A549 (cell line): ENCODE measurements at regions not wholly inside any gene's neighbourhood (a gene's known extent, or its start where the extent isn't known, plus 50 kb on each side); places are given as distances from the start of the nearest gene placed in this dataset.

Experiments
- ATAC-seq, 2 experiments: fragments of 200-7000 bp in 1 of 2; fragments of >200 bp in 1 of 2; cut with Nextera tagmentation in 1 of 2; cut with Tn5 transposase in 1 of 2; 3 replicates each; pipeline versions ENCODE4 v1.8.0 to v1.9.1; 2018 to 2020; ENCODE audit warnings: mild to moderate bottlenecking in 1 of 2, moderate library complexity in 1 of 2
- CTCF ChIA-PET: fragments of 300-600 bp; sonication (Branson Sonifier 250); formaldehyde crosslinking; extraction: SDS; loops from one replicate; lab custom pipeline; 2021; ENCODE audit warnings: antibody characterized with exemption, inconsistent platforms; lab: Yijun Ruan, JAX
- POLR2A ChIA-PET: fragments of 350-600 bp; formaldehyde crosslinking; extraction: SDS; loops from one replicate; lab custom pipeline; 2021; ENCODE audit warnings: antibody characterized with exemption, inconsistent platforms; lab: Yijun Ruan, JAX
- DNase-seq, 2 experiments: peaks; one replicate each; pipeline versions ENCODE4 v3.0.0 to v3.0.0-alpha.2; 2011 to 2016; ENCODE audit warnings: low read depth in 1 of 2, low spot score in 1 of 2
- FAIRE-seq: peaks from 2 replicates; lab custom pipeline; 2011; peaks lifted over from hg19 to GRCh38; lab: Jason Lieb, UNC
- H3K27ac ChIP-seq, 2 experiments: fragments of >200 bp; sonication (Bioruptor Twin); formaldehyde crosslinking; 3 replicates each; pipeline ENCODE4 v1.5.1; 2016 to 2017
- H3K4me1 ChIP-seq: fragments of >200 bp; sonication (Bioruptor Twin); formaldehyde crosslinking; 3 replicates; pipeline ENCODE4 v1.6.1; 2016
- H3K4me2 ChIP-seq: fragments of >200 bp; sonication (Bioruptor Twin); formaldehyde crosslinking; 3 replicates; pipeline ENCODE4 v1.6.1; 2016
- H3K4me3 ChIP-seq: fragments of >200 bp; sonication (Bioruptor Twin); formaldehyde crosslinking; 3 replicates; pipeline ENCODE4 v1.5.1; 2016
- H3K9me3 ChIP-seq: fragments of >200 bp; sonication (Bioruptor Twin); formaldehyde crosslinking; 3 replicates; pipeline ENCODE4 v1.6.1; 2016
- BHLHE40 ChIP-seq: IDR thresholded peaks from 2 replicates; pipeline ENCODE4 v1.6.1; 2012; ENCODE audit warnings: low read depth, low read length, inconsistent platforms
- CHD2 ChIP-seq: fragments of 150-350 bp; IDR thresholded peaks from 2 replicates; pipeline ENCODE4 v1.6.1; 2014; ENCODE audit warnings: low read length; ENCODE audit not compliant: partially characterized antibody
- EHMT2 ChIP-seq: fragments of 200-600 bp; sonication (generic); IDR thresholded peaks from 2 replicates; pipeline ENCODE4 v1.6.1; 2016; ENCODE audit warnings: antibody characterized with exemption, low read depth, mild to moderate bottlenecking, moderate library complexity
- ELK1 ChIP-seq: fragments of 150-350 bp; IDR thresholded peaks from 2 replicates; pipeline ENCODE4 v1.6.1; 2014; ENCODE audit warnings: low read depth, mild to moderate bottlenecking, low read length
- EP300 ChIP-seq, 2 experiments: fragments of >200 bp; sonication (Bioruptor Twin); formaldehyde crosslinking; IDR thresholded peaks; 2 replicates in 1 of 2; 3 replicates in 1 of 2; pipeline ENCODE4 v1.6.1; 2016 to 2017
- FOSB ChIP-seq: fragments of 250-450 bp; sonication (Bioruptor Pico); IDR thresholded peaks from 2 replicates; pipeline ENCODE4 v1.5.0; 2020; ENCODE audit warnings: mild to moderate bottlenecking, moderate library complexity
- HES2 ChIP-seq: fragments of >200 bp; sonication (Bioruptor Twin); formaldehyde crosslinking; IDR thresholded peaks from 2 replicates; pipeline ENCODE4 v1.6.1; 2016
- HOXA7 ChIP-seq: fragments of 250-450 bp; sonication (Bioruptor Pico); IDR thresholded peaks from 2 replicates; pipeline ENCODE4 v1.5.0; 2020; ENCODE audit warnings: mild to moderate bottlenecking, moderate library complexity
- HOXB13 ChIP-seq: fragments of 250-450 bp; sonication (Bioruptor Pico); IDR thresholded peaks from 2 replicates; pipeline ENCODE4 v1.5.0; 2020; ENCODE audit warnings: low read depth, mild to moderate bottlenecking, moderate library complexity
- MAX ChIP-seq: IDR thresholded peaks from 2 replicates; pipeline ENCODE4 v1.6.1; 2012
- NR3C1 ChIP-seq: fragments of >200 bp; sonication (Bioruptor Twin); formaldehyde crosslinking; IDR thresholded peaks from 3 replicates; pipeline ENCODE4 v1.6.1; 2017
- PBX3 ChIP-seq: IDR thresholded peaks from 2 replicates; pipeline ENCODE4 v1.6.1; 2012
- POLR2AphosphoS2 ChIP-seq: conservative IDR thresholded peaks from 2 replicates; pipeline ENCODE4 v1.6.1; 2012; ENCODE audit warnings: low read length, improper control_type of control experiment, inconsistent platforms
- SMC3 ChIP-seq: fragments of >200 bp; sonication (Bioruptor Twin); formaldehyde crosslinking; IDR thresholded peaks from 3 replicates; pipeline ENCODE4 v1.6.1; 2018; ENCODE audit warnings: inconsistent platforms
- TFCP2L1 ChIP-seq: fragments of 250-450 bp; sonication (Bioruptor Pico); IDR thresholded peaks from 2 replicates; pipeline ENCODE4 v1.5.0; 2021; ENCODE audit warnings: mild to moderate bottlenecking
- ZC3H11A ChIP-seq: fragments of 450-650 bp; IDR thresholded peaks from 2 replicates; pipeline ENCODE4 v1.6.1; 2014; ENCODE audit warnings: antibody characterized with exemption, mild to moderate bottlenecking
- ZNF302 ChIP-seq: fragments of 250-450 bp; sonication (Bioruptor Pico); IDR thresholded peaks from 2 replicates; pipeline ENCODE4 v1.9.0; 2021; ENCODE audit warnings: inconsistent platforms, mild to moderate bottlenecking, moderate library complexity
- WGBS: methylation state at CpG from one replicate; pipeline ENCODE4 v1.1.6; 2017; ENCODE audit errors: missing lambda C conversion rate; 5-methylcytosine and 5-hydroxymethylcytosine counted together
- TF ChIP-seq, protein P1 (sequence below): fragments of >200 bp; sonication (Bioruptor Twin); formaldehyde crosslinking; IDR thresholded peaks from 3 replicates; pipeline ENCODE4 v1.5.1; 2016
- TF ChIP-seq, protein P2 (sequence below): fragments of 200-600 bp; sonication (generic); IDR thresholded peaks from 2 replicates; pipeline ENCODE4 v1.6.1; 2016; ENCODE audit warnings: antibody characterized with exemption, mild to moderate bottlenecking, moderate library complexity
- TF ChIP-seq, protein P3 (sequence below): IDR thresholded peaks from 2 replicates; pipeline ENCODE4 v1.6.1; 2012; ENCODE audit warnings: low read depth, borderline replicate concordance

GRCh38 chrX:94389044-94389443 lies 715.0 kb downstream of the FAM133A start:
- FAIRE-seq = no peak
- H3K4me1 ChIP-seq = no peaks in the 10 kb centered on the region
- POLR2A ChIA-PET = no interaction called here
- CTCF ChIA-PET = no interaction called here
- no peak for ATAC-seq
- no peak overlapping the region for H3K4me2 ChIP-seq
- DNase-seq = no peak
- H3K27ac ChIP-seq = no peak overlapping the region
- no peak overlapping the region for H3K4me3 ChIP-seq
- TF ChIP-seq ELK1 (no peak), BHLHE40 (no peak), EHMT2 (no peak), NR3C1 (no peak), EP300 (IDR thresholded peaks at IDR 0.05) (no peak), SMC3 (no peak)
- TF ChIP-seq, protein P1, sequence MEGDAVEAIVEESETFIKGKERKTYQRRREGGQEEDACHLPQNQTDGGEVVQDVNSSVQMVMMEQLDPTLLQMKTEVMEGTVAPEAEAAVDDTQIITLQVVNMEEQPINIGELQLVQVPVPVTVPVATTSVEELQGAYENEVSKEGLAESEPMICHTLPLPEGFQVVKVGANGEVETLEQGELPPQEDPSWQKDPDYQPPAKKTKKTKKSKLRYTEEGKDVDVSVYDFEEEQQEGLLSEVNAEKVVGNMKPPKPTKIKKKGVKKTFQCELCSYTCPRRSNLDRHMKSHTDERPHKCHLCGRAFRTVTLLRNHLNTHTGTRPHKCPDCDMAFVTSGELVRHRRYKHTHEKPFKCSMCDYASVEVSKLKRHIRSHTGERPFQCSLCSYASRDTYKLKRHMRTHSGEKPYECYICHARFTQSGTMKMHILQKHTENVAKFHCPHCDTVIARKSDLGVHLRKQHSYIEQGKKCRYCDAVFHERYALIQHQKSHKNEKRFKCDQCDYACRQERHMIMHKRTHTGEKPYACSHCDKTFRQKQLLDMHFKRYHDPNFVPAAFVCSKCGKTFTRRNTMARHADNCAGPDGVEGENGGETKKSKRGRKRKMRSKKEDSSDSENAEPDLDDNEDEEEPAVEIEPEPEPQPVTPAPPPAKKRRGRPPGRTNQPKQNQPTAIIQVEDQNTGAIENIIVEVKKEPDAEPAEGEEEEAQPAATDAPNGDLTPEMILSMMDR = no peak
- H3K9me3 ChIP-seq = no peaks in the 10 kb centered on the region

DNA sequence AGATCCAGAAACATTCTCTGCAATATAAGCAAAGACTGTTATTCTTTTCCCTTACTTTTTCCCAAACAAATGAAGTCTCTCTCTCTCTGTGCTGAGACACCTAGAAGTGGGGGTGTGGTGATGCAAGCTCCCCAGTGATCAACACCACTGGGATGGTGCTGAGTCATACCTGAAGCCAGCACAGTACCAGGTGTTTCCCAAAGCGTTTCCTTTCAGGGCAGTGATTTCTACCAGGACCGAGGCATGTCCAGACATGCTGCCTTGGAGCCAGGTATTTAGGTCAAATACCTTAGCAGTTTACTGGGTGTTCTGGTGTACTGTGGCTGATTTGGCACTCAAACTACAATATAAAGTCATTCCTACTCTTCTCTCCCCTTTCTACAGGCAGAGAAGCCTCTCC lies 726.5 kb downstream of the FAM133A start:
- TF ChIP-seq MAX (no peak), PBX3 (no peak), EP300 (IDR thresholded peaks at IDR 0.05) (no peak), HES2 (no peak), HOXB13 (CRISPR knock-in tag) (no peak), TFCP2L1 (CRISPR knock-in tag) (no peak), HOXA7 (no peak), NR3C1 (no peak), POLR2AphosphoS2 (no peak), CHD2 (no peak), ZNF302 (no peak), ZC3H11A (no peak), EHMT2 (no peak), FOSB (CRISPR knock-in tag) (no peak)
- TF ChIP-seq, protein P2, sequence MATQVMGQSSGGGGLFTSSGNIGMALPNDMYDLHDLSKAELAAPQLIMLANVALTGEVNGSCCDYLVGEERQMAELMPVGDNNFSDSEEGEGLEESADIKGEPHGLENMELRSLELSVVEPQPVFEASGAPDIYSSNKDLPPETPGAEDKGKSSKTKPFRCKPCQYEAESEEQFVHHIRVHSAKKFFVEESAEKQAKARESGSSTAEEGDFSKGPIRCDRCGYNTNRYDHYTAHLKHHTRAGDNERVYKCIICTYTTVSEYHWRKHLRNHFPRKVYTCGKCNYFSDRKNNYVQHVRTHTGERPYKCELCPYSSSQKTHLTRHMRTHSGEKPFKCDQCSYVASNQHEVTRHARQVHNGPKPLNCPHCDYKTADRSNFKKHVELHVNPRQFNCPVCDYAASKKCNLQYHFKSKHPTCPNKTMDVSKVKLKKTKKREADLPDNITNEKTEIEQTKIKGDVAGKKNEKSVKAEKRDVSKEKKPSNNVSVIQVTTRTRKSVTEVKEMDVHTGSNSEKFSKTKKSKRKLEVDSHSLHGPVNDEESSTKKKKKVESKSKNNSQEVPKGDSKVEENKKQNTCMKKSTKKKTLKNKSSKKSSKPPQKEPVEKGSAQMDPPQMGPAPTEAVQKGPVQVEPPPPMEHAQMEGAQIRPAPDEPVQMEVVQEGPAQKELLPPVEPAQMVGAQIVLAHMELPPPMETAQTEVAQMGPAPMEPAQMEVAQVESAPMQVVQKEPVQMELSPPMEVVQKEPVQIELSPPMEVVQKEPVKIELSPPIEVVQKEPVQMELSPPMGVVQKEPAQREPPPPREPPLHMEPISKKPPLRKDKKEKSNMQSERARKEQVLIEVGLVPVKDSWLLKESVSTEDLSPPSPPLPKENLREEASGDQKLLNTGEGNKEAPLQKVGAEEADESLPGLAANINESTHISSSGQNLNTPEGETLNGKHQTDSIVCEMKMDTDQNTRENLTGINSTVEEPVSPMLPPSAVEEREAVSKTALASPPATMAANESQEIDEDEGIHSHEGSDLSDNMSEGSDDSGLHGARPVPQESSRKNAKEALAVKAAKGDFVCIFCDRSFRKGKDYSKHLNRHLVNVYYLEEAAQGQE = no peak
- TF ChIP-seq, protein P3, sequence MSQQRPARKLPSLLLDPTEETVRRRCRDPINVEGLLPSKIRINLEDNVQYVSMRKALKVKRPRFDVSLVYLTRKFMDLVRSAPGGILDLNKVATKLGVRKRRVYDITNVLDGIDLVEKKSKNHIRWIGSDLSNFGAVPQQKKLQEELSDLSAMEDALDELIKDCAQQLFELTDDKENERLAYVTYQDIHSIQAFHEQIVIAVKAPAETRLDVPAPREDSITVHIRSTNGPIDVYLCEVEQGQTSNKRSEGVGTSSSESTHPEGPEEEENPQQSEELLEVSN = no peak
- FAIRE-seq (no peak), DNase-seq (no peak), ATAC-seq (no peak)
- ChIA-PET POLR2A (no interaction called here), CTCF (no interaction called here)
- H3K4me2 ChIP-seq = no peak overlapping the region
- 0% methylated on average over 1 of the region's 2 CpGs for WGBS
- H3K27ac ChIP-seq = no peak overlapping the region
- no peak overlapping the region for H3K4me3 ChIP-seq
- H3K9me3 ChIP-seq = no peaks in the 10 kb centered on the region
- no peaks in the 10 kb centered on the region for H3K4me1 ChIP-seq
